Ovary (tissue), 7 donors: ENCODE measurements at regions not wholly inside any gene's neighbourhood (a gene's known extent, or its start where the extent isn't known, plus 50 kb on each side); places are given as distances from the start of the nearest gene placed in this dataset.

Experiments
- DNase-seq, 5 donors: peaks; one replicate each; pipeline ENCODE4 v3.0.0-alpha.2; 2019 to 2020
- H3K27ac ChIP-seq, 2 donors: fragments of 200-600 bp; one replicate each; pipeline versions ENCODE4 v1.5.1 to v1.8.0; 2019 to 2022
- H3K27me3 ChIP-seq: fragments of 200-600 bp; one replicate; pipeline ENCODE4 v1.8.0; 2022
- H3K36me3 ChIP-seq: fragments of 200-600 bp; sonication (generic); one replicate; pipeline ENCODE4 v1.5.1; 2019
- H3K4me1 ChIP-seq: one replicate; pipeline ENCODE4 v1.8.1; 2013; ENCODE audit warnings: mild to moderate bottlenecking, moderate library complexity; ENCODE audit not compliant: insufficient read depth
- H3K4me3 ChIP-seq: fragments of 200-600 bp; sonication (generic); one replicate; pipeline ENCODE4 v1.5.1; 2017
- H3K9me3 ChIP-seq, 2 donors: fragments of 200-600 bp in 1 of 2; sonication (generic) in 1 of 2; one replicate each; pipeline versions ENCODE4 v1.5.1 to v1.8.1; 2013 to 2019; ENCODE audit warnings: mild to moderate bottlenecking in 1 of 2, moderate library complexity in 1 of 2
- EP300 ChIP-seq: sonication (generic); formaldehyde crosslinking; IDR thresholded peaks from one replicate; pipeline ENCODE4 v1.6.1; 2017; ENCODE audit warnings: antibody characterized with exemption
- POLR2A ChIP-seq: fragments of 450-650 bp; IDR thresholded peaks from one replicate; pipeline ENCODE4 v1.6.1; 2017; ENCODE audit warnings: antibody characterized with exemption, mild to moderate bottlenecking, moderate library complexity
- WGBS, 3 donors: extraction: QIAGEN DNeasy Blood & Tissue Kit in 1 of 3; methylation state at CpG; one replicate each; pipeline versions ENCODE4 v1.1.5 to v1.1.7; 2013 to 2017; 5-methylcytosine and 5-hydroxymethylcytosine counted together
- intact Hi-C, 4 donors: fragments of 100-400 bp; cut with DNase I; formaldehyde crosslinking; loops; one replicate each; pipeline versions ENCODE4 v1.11.0 to v1.15.1; 2022 to 2023
- TF ChIP-seq, protein P1 (sequence below), 3 donors: fragments of 450-650 bp in 2 of 3; fragments of 200-600 bp in 1 of 3; IDR thresholded peaks; one replicate each; pipeline versions ENCODE4 v1.5.1 to v1.8.0; 2016 to 2022; ENCODE audit warnings: antibody characterized with exemption in 3 of 3, mild to moderate bottlenecking in 1 of 3
- donor health status: DM: no; HTN: no; CAD: no; lungs with moderate emphysema.
- donor health status: DM: no; HTN: no; CAD: no.
- donor health status: Bipolar disorder and iron deficiency.
- donor health status: DM: no; HTN: no; CAD: no.
- donor health status: DM: yes; HTN: yes; CAD: no.

DNA sequence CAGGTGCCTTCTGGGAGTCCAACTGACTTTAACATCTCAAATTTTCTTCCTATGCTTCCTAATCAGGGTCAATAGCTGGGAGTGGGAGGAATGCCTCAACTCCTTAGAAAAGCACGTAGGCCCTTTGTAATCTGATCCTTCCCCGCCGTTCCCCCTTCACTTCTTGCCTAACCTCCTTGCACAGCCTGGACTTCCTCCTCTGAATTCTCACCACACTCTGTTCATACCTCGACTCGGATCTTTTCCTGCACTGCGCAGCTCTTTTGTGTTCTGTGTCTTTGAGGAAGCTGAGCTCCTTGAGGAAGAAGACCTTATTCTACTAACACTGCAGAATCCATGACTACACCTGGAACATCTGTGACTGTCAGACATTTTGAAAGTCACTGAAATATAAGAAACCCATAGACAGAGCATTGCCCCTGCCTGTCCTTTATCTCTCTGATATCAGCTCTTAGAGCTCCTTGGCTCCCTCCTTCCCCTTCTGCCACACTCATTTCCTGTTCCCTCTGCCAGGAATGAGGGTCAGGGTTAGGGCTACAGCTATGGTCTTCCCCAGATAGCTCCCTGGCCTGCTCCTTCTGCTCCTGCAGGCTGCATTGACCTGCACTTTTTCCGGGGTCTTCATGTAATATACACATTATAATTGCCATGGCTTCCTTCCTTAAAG lies 140.2 kb upstream of the LDB2 start:
- 70 to 78% (median 72%) methylated on average over 7 of the region's 7 CpGs for WGBS, 3 donors
- no peaks in the 10 kb centered on the region for H3K4me1 ChIP-seq
- H3K4me3 ChIP-seq, result no peak overlapping the region
- no peaks in the 10 kb centered on the region for H3K36me3 ChIP-seq
- H3K9me3 ChIP-seq, result no peaks in the 10 kb centered on the region
- no peaks in the 10 kb centered on the region for H3K27me3 ChIP-seq
- no peak for DNase-seq
- TF ChIP-seq EP300 (no peak), POLR2A (no peak)
- TF ChIP-seq, protein P1, sequence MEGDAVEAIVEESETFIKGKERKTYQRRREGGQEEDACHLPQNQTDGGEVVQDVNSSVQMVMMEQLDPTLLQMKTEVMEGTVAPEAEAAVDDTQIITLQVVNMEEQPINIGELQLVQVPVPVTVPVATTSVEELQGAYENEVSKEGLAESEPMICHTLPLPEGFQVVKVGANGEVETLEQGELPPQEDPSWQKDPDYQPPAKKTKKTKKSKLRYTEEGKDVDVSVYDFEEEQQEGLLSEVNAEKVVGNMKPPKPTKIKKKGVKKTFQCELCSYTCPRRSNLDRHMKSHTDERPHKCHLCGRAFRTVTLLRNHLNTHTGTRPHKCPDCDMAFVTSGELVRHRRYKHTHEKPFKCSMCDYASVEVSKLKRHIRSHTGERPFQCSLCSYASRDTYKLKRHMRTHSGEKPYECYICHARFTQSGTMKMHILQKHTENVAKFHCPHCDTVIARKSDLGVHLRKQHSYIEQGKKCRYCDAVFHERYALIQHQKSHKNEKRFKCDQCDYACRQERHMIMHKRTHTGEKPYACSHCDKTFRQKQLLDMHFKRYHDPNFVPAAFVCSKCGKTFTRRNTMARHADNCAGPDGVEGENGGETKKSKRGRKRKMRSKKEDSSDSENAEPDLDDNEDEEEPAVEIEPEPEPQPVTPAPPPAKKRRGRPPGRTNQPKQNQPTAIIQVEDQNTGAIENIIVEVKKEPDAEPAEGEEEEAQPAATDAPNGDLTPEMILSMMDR (IDR thresholded peaks at IDR 0.05), result no peak
- H3K27ac ChIP-seq, result no peak overlapping the region
- intact Hi-C loops, result no loop called here

DNA sequence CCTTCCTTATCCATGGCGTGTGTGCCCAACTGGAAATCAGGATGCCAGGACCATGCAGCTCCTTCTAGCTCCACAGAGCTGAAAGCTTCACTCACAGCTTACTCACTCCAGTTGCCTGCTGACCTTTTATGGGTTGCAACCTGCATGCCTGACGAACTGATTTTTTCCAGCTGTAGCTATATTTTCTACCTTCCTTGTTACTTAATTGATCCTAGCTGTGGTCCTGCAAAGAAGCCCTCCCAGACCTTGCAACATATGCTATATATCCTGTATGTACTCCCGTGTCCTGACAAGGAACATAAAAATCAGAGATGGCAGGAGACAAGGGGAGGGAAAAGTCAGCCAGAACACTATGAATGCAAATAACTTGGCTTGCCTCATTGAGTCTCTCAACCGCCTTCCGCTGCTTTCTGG lies 135.3 kb upstream of the LDB2 start:
- Histone ChIP-seq H3K27ac (no peak overlapping the region), H3K27me3 (no peaks in the 10 kb centered on the region), H3K36me3 (no peaks in the 10 kb centered on the region), H3K4me1 (no peaks in the 10 kb centered on the region), H3K9me3 (no peaks in the 10 kb centered on the region), H3K4me3 (no peak overlapping the region)
- TF ChIP-seq, protein P1 (IDR thresholded peaks at IDR 0.05), result no peak
- intact Hi-C loops, result no loop called here
- WGBS, 3 donors, result 48 to 65% (median 58%) methylated on average over 5 of the region's 5 CpGs
- no peak for DNase-seq

DNA sequence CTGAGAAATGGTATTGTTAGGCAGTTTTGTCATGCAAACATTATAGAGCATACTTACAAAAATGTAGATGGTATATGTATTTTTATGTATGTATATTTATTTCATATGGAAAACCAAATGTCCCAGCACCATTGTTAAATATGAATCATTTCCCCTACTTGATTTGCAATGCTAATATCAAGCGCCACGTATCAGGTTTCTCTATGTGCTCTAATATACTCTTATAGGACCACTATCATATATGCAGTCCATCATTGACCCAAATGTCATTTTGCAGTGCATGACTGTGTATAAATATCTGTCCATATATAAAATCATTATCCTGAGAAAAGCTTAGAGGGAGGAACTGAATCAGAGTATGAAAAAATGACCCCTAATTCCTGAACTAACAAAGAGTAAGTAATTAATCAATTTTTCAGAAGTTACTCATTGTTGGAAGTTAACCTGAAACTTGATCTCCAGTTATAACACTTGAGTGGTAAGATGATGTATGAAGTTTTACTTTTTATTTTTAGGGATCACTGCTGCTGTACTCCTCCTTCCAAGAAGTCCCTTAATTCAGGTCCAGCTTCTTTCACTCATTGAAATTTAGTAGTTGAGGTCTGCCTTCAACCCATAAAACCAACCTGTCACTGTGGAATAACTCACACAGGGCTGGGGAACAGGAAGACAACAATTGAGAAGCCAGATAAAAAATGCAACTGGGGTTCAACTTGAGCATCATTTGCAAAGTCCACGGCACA lies 134.8 kb upstream of the LDB2 start:
- TF ChIP-seq EP300 (no peak), POLR2A (no peak)
- TF ChIP-seq, protein P1 (IDR thresholded peaks at IDR 0.05), result no peak
- whole genome bisulfite sequencing, 3 donors, result 68 to 76% (median 75%) methylated on average over 3 of the region's 3 CpGs
- H3K9me3 ChIP-seq, result no peaks in the 10 kb centered on the region
- DNase-seq, result no peak
- no peaks in the 10 kb centered on the region for H3K4me1 ChIP-seq
- no peaks in the 10 kb centered on the region for H3K36me3 ChIP-seq
- no peak overlapping the region for H3K27ac ChIP-seq
- intact Hi-C loops, result no loop called here
- no peaks in the 10 kb centered on the region for H3K27me3 ChIP-seq
- H3K4me3 ChIP-seq, result no peak overlapping the region

DNA sequence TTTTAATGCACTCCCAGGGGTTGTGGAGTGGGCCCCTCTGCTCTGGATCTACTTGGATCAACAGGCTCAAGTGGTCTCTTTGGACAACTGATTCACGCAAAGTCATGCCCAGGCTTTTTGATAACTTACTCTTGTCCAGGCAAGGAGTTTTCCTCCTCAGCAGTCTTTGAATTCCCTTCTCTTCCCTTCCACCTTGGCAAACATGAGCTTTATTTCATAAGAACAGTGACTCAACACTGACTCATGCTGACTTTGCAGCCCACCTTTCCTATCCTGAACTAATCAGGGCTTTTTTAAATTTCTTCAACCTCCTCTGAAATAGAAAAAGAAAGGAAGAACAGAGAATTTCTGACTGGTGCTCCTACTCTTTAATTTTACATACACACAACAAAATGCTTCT lies 132.1 kb upstream of the LDB2 start:
- Histone ChIP-seq H3K27ac (no peak overlapping the region), H3K27me3 (no peaks in the 10 kb centered on the region), H3K36me3 (no peaks in the 10 kb centered on the region), H3K4me1 (no peaks in the 10 kb centered on the region), H3K9me3 (no peaks in the 10 kb centered on the region), H3K4me3 (no peak overlapping the region)
- no peak for DNase-seq
- WGBS, 3 donors, result 53 to 81% (median 75%) methylated on average over 1 of the region's 1 CpG
- intact Hi-C loops, result no loop called here
- TF ChIP-seq, protein P1 (IDR thresholded peaks at IDR 0.05), result no peak
- no peak for TF ChIP-seq EP300
- no peak for TF ChIP-seq POLR2A
